Gastroesophageal sphincter (tissue), 3 donors: ENCODE measurements at regions not wholly inside any gene's neighbourhood (a gene's known extent, or its start where the extent isn't known, plus 50 kb on each side); places are given as distances from the start of the nearest gene placed in this dataset.

Experiments used
- POLR2AphosphoS5 ChIP-seq: sonication (generic); formaldehyde crosslinking; IDR thresholded peaks from one replicate; pipeline ENCODE4 v1.6.1; 2017; ENCODE audit warnings: antibody characterized with exemption
- TF ChIP-seq, protein P1 (sequence below), 4 experiments: fragments of 200-600 bp in 2 of 4; fragments of 450-650 bp in 2 of 4; sonication (generic) in 1 of 4; IDR thresholded peaks; one replicate each; pipeline ENCODE4 v1.5.1; 2017 to 2019; ENCODE audit warnings: antibody characterized with exemption in 4 of 4, mild to moderate bottlenecking in 2 of 4, moderate library complexity in 2 of 4

DNA sequence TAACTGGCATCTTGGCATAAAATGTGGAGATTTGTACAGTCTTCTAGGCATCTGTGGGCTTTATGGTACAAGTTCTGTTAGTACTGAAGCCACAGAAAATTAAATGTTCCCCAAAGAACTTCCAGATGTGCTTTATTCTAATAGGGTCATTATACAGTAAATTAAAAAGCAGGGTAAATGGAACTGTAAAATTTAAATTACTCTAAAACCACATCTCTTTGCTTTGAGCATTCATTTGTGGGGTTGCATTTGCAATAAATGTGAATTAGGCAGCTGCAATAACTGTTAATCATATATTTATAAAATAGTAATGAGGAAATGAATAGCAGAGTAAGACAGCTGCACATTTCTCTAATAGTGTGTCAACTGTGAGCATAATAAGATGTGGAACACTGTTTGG is 151.5 kb downstream of the BUB3 start:
- TF ChIP-seq, protein P1, sequence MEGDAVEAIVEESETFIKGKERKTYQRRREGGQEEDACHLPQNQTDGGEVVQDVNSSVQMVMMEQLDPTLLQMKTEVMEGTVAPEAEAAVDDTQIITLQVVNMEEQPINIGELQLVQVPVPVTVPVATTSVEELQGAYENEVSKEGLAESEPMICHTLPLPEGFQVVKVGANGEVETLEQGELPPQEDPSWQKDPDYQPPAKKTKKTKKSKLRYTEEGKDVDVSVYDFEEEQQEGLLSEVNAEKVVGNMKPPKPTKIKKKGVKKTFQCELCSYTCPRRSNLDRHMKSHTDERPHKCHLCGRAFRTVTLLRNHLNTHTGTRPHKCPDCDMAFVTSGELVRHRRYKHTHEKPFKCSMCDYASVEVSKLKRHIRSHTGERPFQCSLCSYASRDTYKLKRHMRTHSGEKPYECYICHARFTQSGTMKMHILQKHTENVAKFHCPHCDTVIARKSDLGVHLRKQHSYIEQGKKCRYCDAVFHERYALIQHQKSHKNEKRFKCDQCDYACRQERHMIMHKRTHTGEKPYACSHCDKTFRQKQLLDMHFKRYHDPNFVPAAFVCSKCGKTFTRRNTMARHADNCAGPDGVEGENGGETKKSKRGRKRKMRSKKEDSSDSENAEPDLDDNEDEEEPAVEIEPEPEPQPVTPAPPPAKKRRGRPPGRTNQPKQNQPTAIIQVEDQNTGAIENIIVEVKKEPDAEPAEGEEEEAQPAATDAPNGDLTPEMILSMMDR (IDR thresholded peaks at IDR 0.05) = no peak
- no peak for TF ChIP-seq POLR2AphosphoS5
